Activated CD8-positive, alpha-beta T cell treated with anti-CD3 and anti-CD28 coated beads for 36 hours (primary cell): ENCODE measurements at regions not wholly inside any gene's neighbourhood (a gene's known extent, or its start where the extent isn't known, plus 50 kb on each side); places are given as distances from the start of the nearest gene placed in this dataset.

Experiments used
- ATAC-seq: fragments of 200-7000 bp; cut with Tn5 transposase; one replicate; pipeline ENCODE4 v1.10.0; 2021; ENCODE audit warnings: mild to moderate bottlenecking, moderate library complexity
- CTCF ChIA-PET: fragments of 350-600 bp; sonication (Branson Sonifier 250); formaldehyde crosslinking; loops from one replicate; lab custom pipeline; 2021; ENCODE audit warnings: antibody characterized with exemption; lab: Charles Lee
- POLR2A ChIA-PET: fragments of 350-600 bp; sonication (Branson Sonifier 250); formaldehyde crosslinking; loops from one replicate; lab custom pipeline; 2021; ENCODE audit warnings: antibody characterized with exemption; lab: Charles Lee
- DNase-seq: peaks from one replicate; pipeline ENCODE4 v3.0.0-alpha.2; 2020
- H3K27ac Mint-ChIP-seq: one replicate; pipeline ENCODE4 v1.8.0; 2021; ENCODE audit warnings: mild to moderate bottlenecking, mixed read lengths
- H3K27me3 Mint-ChIP-seq: one replicate; pipeline ENCODE4 v1.8.0; 2021; ENCODE audit warnings: mixed read lengths
- H3K36me3 Mint-ChIP-seq: one replicate; pipeline ENCODE4 v1.8.0; 2021; ENCODE audit warnings: low read depth, mixed read lengths
- H3K4me1 Mint-ChIP-seq: one replicate; pipeline ENCODE4 v1.8.0; 2021; ENCODE audit warnings: low read depth, mixed read lengths
- H3K4me3 Mint-ChIP-seq: one replicate; pipeline ENCODE4 v1.8.0; 2021; ENCODE audit warnings: mild to moderate bottlenecking, moderate library complexity, mixed read lengths
- H3K9me3 Mint-ChIP-seq: one replicate; pipeline ENCODE4 v1.8.0; 2021; ENCODE audit warnings: mixed read lengths
- intact Hi-C: fragments of 100-400 bp; cut with micrococcal nuclease; formaldehyde crosslinking; loops from one replicate; pipeline ENCODE4 v1.10.0; 2022
- TF ChIP-seq, protein P1 (sequence below): fragments of 200-600 bp; IDR thresholded peaks from one replicate; pipeline ENCODE4 v1.8.0; 2022; ENCODE audit warnings: antibody characterized with exemption, mild to moderate bottlenecking

DNA sequence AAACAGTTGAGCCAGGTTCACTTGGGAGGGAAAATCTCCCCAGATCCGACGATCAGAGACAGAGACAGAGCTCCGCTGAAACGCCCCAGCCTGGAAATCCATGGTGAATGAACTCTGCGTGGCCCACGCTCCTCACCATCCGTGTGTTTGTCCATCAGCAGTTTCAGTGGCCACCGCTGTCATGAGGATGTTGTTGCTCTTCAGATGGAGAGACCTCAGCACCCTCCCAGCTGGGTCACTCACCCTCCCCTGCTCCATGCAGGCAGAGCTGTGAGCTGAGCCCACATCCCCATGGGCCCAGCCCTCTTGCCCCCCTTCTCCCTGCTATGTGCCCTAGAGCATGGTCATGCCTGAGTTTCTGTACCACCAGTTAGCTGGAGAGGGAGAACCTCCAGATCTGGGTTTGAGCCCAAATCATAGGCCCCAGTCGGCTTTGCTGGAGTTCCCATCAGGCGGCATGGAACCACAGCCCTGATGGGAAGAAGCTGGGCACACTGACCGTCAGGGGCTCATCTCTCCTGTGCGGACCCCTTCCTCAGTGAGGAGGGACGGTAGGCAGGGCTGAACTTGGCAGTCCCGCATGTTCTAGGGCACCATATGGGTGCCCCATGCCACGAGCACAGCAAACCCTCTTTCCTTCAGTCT is 154.4 kb upstream of the COL5A1 start:
- H3K4me1 Mint-ChIP-seq = no peaks in the 10 kb centered on the region
- no peaks in the 10 kb centered on the region for H3K36me3 Mint-ChIP-seq
- TF ChIP-seq, protein P1, sequence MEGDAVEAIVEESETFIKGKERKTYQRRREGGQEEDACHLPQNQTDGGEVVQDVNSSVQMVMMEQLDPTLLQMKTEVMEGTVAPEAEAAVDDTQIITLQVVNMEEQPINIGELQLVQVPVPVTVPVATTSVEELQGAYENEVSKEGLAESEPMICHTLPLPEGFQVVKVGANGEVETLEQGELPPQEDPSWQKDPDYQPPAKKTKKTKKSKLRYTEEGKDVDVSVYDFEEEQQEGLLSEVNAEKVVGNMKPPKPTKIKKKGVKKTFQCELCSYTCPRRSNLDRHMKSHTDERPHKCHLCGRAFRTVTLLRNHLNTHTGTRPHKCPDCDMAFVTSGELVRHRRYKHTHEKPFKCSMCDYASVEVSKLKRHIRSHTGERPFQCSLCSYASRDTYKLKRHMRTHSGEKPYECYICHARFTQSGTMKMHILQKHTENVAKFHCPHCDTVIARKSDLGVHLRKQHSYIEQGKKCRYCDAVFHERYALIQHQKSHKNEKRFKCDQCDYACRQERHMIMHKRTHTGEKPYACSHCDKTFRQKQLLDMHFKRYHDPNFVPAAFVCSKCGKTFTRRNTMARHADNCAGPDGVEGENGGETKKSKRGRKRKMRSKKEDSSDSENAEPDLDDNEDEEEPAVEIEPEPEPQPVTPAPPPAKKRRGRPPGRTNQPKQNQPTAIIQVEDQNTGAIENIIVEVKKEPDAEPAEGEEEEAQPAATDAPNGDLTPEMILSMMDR = no peak
- H3K27me3 Mint-ChIP-seq = no peaks in the 10 kb centered on the region
- H3K9me3 Mint-ChIP-seq = no peaks in the 10 kb centered on the region
- H3K27ac Mint-ChIP-seq = no peak overlapping the region
- no peak for DNase-seq
- ATAC-seq = no peak
- ChIA-PET POLR2A (no interaction called here), CTCF (interaction anchor here (1.0 kb wide), 1 partner anchor 37 kb away, joined by 3 read pairs; no protein-coding TSS in a partner anchor)
- H3K4me3 Mint-ChIP-seq = no peak overlapping the region
- intact Hi-C loops = no loop called here

DNA sequence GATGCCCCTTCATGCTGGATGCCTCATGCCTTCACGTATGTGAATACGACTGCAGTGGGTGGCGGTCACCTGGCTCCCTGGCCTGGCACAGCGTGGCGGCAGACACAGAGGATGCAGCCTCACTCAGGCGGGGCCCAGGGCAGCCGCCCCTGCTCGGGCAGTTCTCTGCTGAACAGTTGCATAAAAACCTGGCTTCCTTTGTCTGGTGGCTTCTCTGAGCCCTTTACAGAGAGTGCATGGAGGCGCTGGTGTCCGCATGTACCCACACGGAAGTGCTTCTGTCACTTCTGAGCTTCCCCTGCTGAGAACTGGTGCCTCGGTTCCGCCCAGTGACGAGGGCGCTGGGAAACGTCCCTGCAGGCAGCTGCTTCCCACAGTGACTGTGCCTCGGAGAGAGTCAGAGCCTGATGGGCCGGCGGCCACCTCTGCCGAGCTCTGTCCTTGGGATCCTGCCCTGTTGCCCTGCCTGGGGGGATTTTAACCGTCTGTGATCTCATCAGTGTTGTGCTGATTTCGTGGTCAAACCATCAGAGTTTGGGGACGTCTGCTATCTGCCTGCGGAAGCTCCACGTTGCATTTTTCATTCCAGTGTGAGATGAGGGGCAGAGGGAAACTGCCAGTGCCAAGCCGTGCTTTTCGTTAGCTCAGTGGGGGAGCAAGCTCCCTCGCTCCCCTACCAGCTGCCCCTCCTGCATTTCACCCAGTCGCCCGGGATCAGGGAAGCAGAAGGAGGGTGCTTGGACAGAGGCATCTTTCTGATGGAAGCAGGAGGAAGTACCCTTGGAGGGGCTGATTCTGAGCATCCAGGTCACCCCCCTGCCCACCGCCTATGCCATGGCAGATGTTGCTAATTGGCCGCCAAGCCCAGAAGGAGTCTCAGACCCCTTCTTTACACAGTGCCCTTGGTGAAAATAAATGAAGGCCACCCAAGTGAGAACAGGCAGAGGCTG is 153.0 kb upstream of the COL5A1 start:
- no peaks in the 10 kb centered on the region for H3K27me3 Mint-ChIP-seq
- H3K9me3 Mint-ChIP-seq = no peaks in the 10 kb centered on the region
- CTCF ChIA-PET = no interaction called here
- no peaks in the 10 kb centered on the region for H3K4me1 Mint-ChIP-seq
- POLR2A ChIA-PET = no interaction called here
- no peak overlapping the region for H3K27ac Mint-ChIP-seq
- intact Hi-C loops = no loop called here
- ATAC-seq (no peak), DNase-seq (no peak)
- no peak overlapping the region for H3K4me3 Mint-ChIP-seq
- H3K36me3 Mint-ChIP-seq = no peaks in the 10 kb centered on the region
- TF ChIP-seq, protein P1 = no peak

DNA sequence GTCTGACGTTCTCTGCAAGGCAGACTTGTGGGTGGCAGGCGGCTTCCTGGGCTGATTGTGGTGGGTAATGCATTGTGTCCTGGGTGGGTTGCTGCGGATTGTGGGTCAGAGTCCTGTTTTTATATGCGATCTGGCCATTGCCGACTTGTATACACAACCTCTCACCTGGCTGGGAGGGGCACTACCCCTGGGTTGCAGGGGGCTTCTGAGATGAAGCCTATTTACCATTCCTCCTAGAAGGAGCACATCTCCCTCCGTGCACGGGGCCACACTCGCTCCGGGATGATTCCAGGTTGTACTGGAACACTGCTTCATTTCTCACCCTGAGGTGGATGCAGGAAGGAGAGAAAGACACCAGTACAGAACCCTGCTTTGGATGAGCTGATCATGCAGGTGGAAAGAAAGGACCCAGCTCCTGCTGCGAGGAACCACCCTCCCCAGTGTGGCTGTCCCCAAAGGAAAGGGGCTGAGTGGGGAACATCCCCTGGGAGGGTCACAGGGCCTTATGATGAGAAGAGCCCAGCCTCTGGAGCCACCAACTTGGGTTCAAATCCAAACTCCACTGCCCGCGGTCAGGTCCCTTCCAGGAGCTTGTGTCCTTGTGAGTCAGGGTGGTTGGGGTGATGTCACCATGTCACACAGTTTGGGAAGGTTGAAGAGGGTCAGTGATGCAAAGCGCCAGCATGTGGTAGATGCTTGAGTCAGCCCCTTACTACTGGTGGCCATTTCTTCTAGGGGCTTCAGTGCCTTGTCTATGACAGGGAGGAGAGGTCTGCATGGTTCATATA is 151.8 kb upstream of the COL5A1 start:
- TF ChIP-seq, protein P1 = no peak
- ATAC-seq (no peak), DNase-seq (no peak)
- no peaks in the 10 kb centered on the region for H3K4me1 Mint-ChIP-seq
- intact Hi-C loops = no loop called here
- no peak overlapping the region for H3K27ac Mint-ChIP-seq
- POLR2A ChIA-PET = interaction anchor here (0.8 kb wide), 1 partner anchor 1378 kb away, joined by 3 read pairs; no protein-coding TSS in a partner anchor
- H3K27me3 Mint-ChIP-seq = no peaks in the 10 kb centered on the region
- H3K9me3 Mint-ChIP-seq = no peaks in the 10 kb centered on the region
- no peaks in the 10 kb centered on the region for H3K36me3 Mint-ChIP-seq
- CTCF ChIA-PET = no interaction called here
- no peak overlapping the region for H3K4me3 Mint-ChIP-seq

DNA sequence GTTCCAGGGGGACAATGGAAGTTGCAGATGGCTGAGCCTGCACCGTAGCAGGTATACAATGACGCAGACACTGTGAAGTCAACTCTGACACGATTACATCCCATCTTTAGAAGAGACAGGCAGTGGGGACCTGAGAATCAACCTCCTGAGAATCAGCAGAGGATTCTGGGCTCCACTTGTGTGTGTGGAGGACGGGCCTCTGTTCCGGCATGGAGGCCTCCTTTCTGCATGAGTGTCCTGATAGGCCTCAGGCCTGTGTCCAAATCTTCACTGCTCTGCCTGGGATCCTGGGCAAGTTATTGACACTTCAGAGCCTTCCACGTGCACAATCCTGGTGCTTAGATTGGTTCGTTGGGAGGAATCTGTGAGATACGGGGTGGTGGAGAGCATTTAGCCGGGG is 151.2 kb upstream of the COL5A1 start:
- Mint-ChIP-seq H3K27ac (no peak overlapping the region), H3K4me3 (no peak overlapping the region), H3K4me1 (no peaks in the 10 kb centered on the region), H3K36me3 (no peaks in the 10 kb centered on the region), H3K27me3 (no peaks in the 10 kb centered on the region), H3K9me3 (no peaks in the 10 kb centered on the region)
- DNase-seq (no peak), ATAC-seq (no peak)
- ChIA-PET CTCF (no interaction called here), POLR2A (interaction anchor here (0.6 to 0.8 kb wide), 2 partner anchors 40 to 1378 kb away, joined by 3 read pairs; no protein-coding TSS in a partner anchor)
- intact Hi-C loops = no loop called here
- TF ChIP-seq, protein P1 = no peak
